Activated T-cell treated with anti-CD3 and anti-CD28 coated beads, Interleukin-2, amount 50 U/mL, for 48 hours (primary cell): ENCODE measurements at regions not wholly inside any gene's neighbourhood (a gene's known extent, or its start where the extent isn't known, plus 50 kb on each side); places are given as distances from the start of the nearest gene placed in this dataset.
"Not testable (repeated sequence)": the region's sequence is repeated elsewhere in the genome, so short reads cannot be mapped to it uniquely, and the experiment has no call there.

Experiments
- DNase-seq, 2 experiments: peaks; one replicate each; pipeline ENCODE4 v3.0.0-alpha.2; 2020

GRCh38 chr14:103232031-103232808 is 101.8 kb upstream of the EIF5 start:
- DNase-seq = no peak

- no peak for DNase-seq
Observed at GRCh38 chr14:103232831-103233319, 101.2 kb upstream of the EIF5 start.

- DNase-seq = no peak
Observed at GRCh38 chr14:103233328-103233727, 100.7 kb upstream of the EIF5 start.

- DNase-seq = not testable (repeated sequence)
Observed at GRCh38 chr14:103234826-103235225, 99.2 kb upstream of the EIF5 start.

- DNase-seq = not testable (repeated sequence)
Observed at GRCh38 chr14:103235506-103235905, 98.5 kb upstream of the EIF5 start.

DNA sequence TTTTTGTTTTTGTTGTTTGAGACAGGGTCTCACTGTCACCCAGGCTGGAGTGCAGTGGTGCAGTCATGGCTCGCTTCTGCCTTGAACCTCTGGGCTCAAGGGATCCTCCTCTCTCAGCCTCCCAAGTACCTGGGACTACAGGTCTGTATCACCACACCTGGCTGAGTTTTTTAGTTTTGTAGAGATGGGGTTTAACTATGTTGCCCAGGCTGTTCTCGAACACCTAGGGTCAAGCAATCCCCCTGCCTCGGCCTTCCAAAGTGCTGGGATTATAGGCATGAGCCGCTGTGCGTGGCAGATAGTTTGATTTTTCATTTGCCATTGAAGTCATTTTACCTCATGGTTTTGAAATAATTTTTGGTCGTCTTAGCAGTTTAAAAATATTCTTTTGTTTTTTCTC is 94.3 kb upstream of the EIF5 start:
- no peak for DNase-seq

DNA sequence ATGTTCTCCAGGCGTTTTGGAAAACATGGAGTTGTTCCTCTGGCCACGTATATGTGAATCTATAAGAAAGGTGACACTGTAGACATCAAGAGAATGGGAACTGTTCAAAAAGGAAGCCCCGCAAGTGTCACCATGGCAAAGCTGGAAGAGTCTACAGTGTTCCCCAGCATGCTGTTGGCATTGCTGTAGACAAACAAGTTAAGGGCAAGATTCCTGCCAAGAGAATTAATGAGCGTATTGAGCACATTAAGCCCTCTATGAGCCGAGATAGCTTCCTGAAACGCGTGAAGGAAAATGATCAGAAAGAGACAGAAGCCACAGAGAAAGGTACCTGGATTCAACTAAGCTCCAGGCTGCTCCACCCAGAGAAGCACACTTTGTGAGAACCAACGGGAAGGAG is 92.5 kb upstream of the EIF5 start:
- DNase-seq = no peak

- no peak for DNase-seq
Observed at GRCh38 chr14:103243764-103244737, 90.0 kb upstream of the EIF5 start.

DNA sequence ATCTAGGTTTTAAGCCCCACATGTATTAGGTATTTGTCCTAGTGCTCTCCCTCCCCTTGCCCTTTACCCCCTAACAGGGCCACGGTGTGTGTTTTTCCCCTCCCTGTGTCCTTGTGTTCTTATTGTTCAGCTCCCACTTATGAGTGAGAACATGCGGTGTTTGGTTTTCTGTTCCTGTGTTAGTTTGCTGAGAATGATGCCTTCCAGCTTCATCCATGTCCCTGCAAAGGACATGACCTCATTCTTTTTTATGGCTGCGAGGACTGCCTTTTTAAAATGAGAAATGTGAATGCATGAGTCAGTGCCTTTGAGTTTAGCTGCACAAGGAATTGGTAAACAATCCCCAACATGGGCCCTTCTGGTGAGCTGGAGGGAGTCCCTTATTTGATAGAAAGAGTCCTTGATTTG is 88.4 kb upstream of the EIF5 start:
- DNase-seq = not testable (repeated sequence)

GRCh38 chr14:103246070-103246469 is 88.0 kb upstream of the EIF5 start:
- DNase-seq = no peak

- DNase-seq = no peak
Observed at GRCh38 chr14:103247169-103247606, 86.8 kb upstream of the EIF5 start.

- DNase-seq = no peak
Observed at GRCh38 chr14:103250181-103250580, 83.9 kb upstream of the EIF5 start.

DNA sequence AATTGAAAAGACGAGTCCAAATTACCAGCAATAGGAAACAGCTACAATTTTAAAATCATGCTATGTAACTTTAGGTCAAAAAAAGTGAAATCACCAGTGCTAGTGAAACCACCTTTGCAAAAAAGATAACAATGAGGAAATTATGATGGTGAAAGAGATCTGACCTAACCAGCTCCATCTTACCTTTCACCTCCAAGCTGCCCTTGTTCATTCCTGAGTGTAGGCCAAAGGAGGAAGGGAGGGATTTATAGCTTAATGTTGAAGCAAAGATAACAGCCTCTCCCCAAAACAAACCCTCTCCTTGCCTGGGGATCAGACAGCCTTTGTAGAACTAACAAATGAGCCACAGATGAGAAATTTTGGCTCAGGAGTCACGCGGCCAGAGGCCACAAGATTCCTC is 83.2 kb upstream of the EIF5 start:
- DNase-seq = no peak

GRCh38 chr14:103255555-103255954 is 78.5 kb upstream of the EIF5 start:
- no peak for DNase-seq

DNA sequence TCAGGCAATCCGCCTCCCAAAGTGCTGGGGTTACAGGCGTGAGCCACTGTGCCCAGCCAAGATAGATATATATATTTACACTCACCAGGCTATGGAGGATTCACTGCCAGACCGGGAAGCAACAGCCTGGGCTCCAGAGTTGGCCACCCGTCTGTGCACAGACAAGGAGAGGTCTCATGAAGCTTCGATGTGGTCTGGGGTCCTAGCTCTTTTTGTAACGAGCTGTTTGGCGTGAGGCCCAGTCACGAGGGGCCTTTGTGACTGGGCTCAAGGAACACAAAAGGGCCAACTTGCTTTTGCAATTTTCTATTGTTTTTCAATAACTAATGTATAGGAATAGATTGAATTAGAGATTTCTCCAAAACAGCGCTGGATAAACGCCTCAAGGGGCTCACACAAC is 77.6 kb upstream of the EIF5 start:
- no peak for DNase-seq

- DNase-seq = no peak
Observed at GRCh38 chr14:103257211-103257962, 76.7 kb upstream of the EIF5 start.

DNA sequence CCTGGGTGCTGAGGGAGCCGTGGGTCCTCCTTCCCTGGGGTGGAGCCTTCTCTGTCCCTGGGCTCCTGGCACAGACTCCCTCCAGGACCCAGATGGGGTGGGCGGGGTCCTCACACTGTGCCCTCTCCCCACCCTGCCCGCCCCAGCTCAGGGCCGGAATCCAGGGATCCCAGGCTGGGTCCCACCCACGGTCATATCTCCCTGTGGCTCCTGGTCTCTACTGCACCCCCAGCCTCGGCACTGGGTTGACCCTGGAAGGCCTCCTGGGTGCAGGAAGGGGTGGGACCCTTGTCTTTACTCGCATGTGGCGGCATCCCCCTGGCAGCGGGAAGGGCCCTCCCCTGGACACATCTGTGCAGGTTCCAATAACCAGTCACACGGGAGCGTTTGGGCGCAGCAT is 75.8 kb upstream of the EIF5 start:
- no peak for DNase-seq

GRCh38 chr14:103259184-103259583 is 74.9 kb upstream of the EIF5 start:
- DNase-seq = no peak

DNA sequence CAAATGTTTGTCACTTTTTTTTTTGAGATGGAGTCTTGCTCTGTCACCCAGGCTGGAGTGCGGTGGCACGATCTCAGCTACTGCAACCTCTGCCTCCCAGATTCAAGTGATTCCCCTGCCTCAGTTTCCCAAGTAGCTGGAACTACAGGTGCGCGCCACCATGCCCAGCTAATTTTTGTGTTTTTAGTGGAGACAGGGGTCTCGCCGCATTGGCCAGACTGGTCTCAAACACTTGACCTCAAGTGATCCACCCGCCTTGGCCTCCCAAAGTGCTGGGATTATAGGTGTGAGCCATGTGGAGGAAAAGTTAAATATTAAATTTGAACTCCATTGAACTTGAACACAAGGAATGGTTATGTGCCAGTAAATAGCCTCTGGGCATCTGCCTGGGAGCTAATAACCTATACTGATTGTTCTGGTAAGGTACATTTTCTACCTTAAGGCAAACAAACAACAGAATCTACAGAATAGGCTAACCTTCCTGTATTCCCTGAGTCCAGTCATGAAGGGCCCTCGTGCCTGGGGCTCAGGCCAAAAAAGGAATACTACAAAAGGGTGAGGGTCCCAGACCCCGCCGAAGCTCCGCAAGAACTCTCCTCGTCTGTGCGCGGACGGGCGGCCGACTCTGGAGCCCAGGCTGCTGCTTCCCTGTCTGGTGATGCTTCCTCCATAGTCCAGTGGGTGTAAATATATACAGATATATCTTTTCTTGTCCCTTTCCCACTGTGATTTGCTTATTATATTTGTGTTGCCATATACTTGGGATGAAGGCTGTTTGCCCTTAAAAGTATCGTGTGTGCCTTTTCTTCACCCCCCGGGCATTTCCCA is 74.0 kb upstream of the EIF5 start:
- no peak for DNase-seq

- DNase-seq = no peak
Observed at GRCh38 chr14:103260629-103261124, 73.4 kb upstream of the EIF5 start.

- no peak for DNase-seq
Observed at GRCh38 chr14:103267226-103267910, 66.7 kb upstream of the EIF5 start.
